Uterus (tissue), 2 donors: ENCODE measurements at regions not wholly inside any gene's neighbourhood (a gene's known extent, or its start where the extent isn't known, plus 50 kb on each side); places are given as distances from the start of the nearest gene placed in this dataset.

Source experiments
- POLR2A ChIP-seq, 2 donors: fragments of 450-650 bp; IDR thresholded peaks; one replicate each; pipeline ENCODE4 v1.6.1; 2016; ENCODE audit warnings: antibody characterized with exemption in 2 of 2, mild to moderate bottlenecking in 1 of 2, moderate library complexity in 1 of 2
- TF ChIP-seq, protein P1 (sequence below), 4 experiments: fragments of 200-600 bp in 2 of 4; fragments of 450-650 bp in 2 of 4; sonication (generic) in 2 of 4; IDR thresholded peaks; one replicate each; pipeline ENCODE4 v1.5.1; 2016 to 2019; ENCODE audit warnings: antibody characterized with exemption in 4 of 4, mild to moderate bottlenecking in 2 of 4, moderate library complexity in 1 of 4

- no peak for TF ChIP-seq POLR2A (IDR thresholded peaks at IDR 0.05)
- TF ChIP-seq, protein P1, sequence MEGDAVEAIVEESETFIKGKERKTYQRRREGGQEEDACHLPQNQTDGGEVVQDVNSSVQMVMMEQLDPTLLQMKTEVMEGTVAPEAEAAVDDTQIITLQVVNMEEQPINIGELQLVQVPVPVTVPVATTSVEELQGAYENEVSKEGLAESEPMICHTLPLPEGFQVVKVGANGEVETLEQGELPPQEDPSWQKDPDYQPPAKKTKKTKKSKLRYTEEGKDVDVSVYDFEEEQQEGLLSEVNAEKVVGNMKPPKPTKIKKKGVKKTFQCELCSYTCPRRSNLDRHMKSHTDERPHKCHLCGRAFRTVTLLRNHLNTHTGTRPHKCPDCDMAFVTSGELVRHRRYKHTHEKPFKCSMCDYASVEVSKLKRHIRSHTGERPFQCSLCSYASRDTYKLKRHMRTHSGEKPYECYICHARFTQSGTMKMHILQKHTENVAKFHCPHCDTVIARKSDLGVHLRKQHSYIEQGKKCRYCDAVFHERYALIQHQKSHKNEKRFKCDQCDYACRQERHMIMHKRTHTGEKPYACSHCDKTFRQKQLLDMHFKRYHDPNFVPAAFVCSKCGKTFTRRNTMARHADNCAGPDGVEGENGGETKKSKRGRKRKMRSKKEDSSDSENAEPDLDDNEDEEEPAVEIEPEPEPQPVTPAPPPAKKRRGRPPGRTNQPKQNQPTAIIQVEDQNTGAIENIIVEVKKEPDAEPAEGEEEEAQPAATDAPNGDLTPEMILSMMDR (IDR thresholded peaks at IDR 0.05) = no peak
Measured at GRCh38 chr2:126766969-126767296, 111.0 kb downstream of the GYPC start.
